Hematopoietic multipotent progenitor cell treated with erythropoietin and hydrocortisone succinate and interleukin-3 and kit ligand, for 17 days (in vitro differentiated cells): ENCODE measurements at regions not wholly inside any gene's neighbourhood (a gene's known extent, or its start where the extent isn't known, plus 50 kb on each side); places are given as distances from the start of the nearest gene placed in this dataset.
"Not testable (repeated sequence)": the region's sequence is repeated elsewhere in the genome, so short reads cannot be mapped to it uniquely, and the experiment has no call there.

Experiments
- DNase-seq: peaks from one replicate; pipeline ENCODE4 v3.0.0-alpha.2; 2015; ENCODE audit warnings: low spot score

- DNase-seq: no peak
These were observed 94.7 kb upstream of the PWP1 start for GRCh38 chr12:107590814-107591375.

- no peak for DNase-seq
These were observed 91.8 kb upstream of the PWP1 start for GRCh38 chr12:107593713-107594381.

- no peak for DNase-seq
These were observed 90.6 kb upstream of the PWP1 start for GRCh38 chr12:107594995-107595394.

GRCh38 chr12:107597695-107598410 is 87.7 kb upstream of the PWP1 start:
- no peak for DNase-seq

GRCh38 chr12:107598906-107599305 is 86.7 kb upstream of the PWP1 start:
- no peak for DNase-seq

GRCh38 chr12:107600581-107601144 is 84.9 kb upstream of the PWP1 start:
- no peak for DNase-seq

GRCh38 chr12:107602446-107602845 is 83.2 kb upstream of the PWP1 start:
- DNase-seq: no peak

GRCh38 chr12:107605293-107605692 is 80.3 kb upstream of the PWP1 start:
- no peak for DNase-seq

- DNase-seq: peak; percentile 66
These were observed 77.9 kb upstream of the PWP1 start for GRCh38 chr12:107607464-107608392.

GRCh38 chr12:107608779-107609178 is 76.8 kb upstream of the PWP1 start:
- not testable (repeated sequence) for DNase-seq

GRCh38 chr12:107610021-107610859 is 75.4 kb upstream of the PWP1 start:
- DNase-seq: no peak

GRCh38 chr12:107612508-107612907 is 73.1 kb upstream of the PWP1 start:
- no peak for DNase-seq

- no peak for DNase-seq
These were observed 68.7 kb upstream of the PWP1 start for GRCh38 chr12:107616941-107617340.

- DNase-seq: no peak
These were observed 67.5 kb upstream of the PWP1 start for GRCh38 chr12:107618106-107618505.

GRCh38 chr12:107619831-107620230 is 65.8 kb upstream of the PWP1 start:
- no peak for DNase-seq

GRCh38 chr12:107622001-107622400 is 63.6 kb upstream of the PWP1 start:
- DNase-seq: no peak

- DNase-seq: no peak
These were observed 61.1 kb upstream of the PWP1 start for GRCh38 chr12:107624493-107624892.

- DNase-seq: no peak
These were observed 53.9 kb upstream of the PWP1 start for GRCh38 chr12:107631715-107632114.

- no peak for DNase-seq
These were observed 53.4 kb upstream of the PWP1 start for GRCh38 chr12:107632246-107632645.

GRCh38 chr12:107634530-107634929 is 51.1 kb upstream of the PWP1 start:
- no peak for DNase-seq

GRCh38 chr12:107635139-107635538 is 50.5 kb upstream of the PWP1 start:
- no peak for DNase-seq
